Stimulated activated naive CD4-positive, alpha-beta T cell treated with Interleukin-2 at 50 U/mL for 16 hours (primary cell): ENCODE measurements at regions not wholly inside any gene's neighbourhood (a gene's known extent, or its start where the extent isn't known, plus 50 kb on each side); places are given as distances from the start of the nearest gene placed in this dataset.
"Not testable (repeated sequence)": the region's sequence is repeated elsewhere in the genome, so short reads cannot be mapped to it uniquely, and the experiment has no call there.

Experiments
- DNase-seq: peaks from one replicate; lab custom pipeline; 2025; lab: John Stamatoyannopoulos, UW

GRCh38 chr3:87710511-87710910 lies 348.3 kb downstream of the CGGBP1 start:
- no peak for DNase-seq

DNA sequence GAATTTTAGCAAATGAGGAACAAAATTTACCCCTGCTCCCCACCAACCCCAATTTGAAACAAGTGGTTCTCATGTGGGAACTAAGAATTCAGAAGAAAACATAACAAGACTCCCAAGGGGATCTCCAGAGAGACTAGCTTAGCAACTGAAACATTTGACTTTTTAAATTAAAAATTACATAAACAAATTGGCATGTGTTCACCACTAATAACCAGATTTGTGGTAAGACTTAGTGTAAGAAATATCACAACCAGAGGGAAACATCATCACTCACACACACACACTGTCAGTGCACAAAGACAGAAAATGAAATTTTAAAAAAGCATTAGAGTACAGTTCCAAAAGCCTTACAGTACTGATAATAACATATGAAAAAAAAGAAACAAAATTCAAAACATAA lies 348.8 kb downstream of the CGGBP1 start:
- DNase-seq: no peak

DNA sequence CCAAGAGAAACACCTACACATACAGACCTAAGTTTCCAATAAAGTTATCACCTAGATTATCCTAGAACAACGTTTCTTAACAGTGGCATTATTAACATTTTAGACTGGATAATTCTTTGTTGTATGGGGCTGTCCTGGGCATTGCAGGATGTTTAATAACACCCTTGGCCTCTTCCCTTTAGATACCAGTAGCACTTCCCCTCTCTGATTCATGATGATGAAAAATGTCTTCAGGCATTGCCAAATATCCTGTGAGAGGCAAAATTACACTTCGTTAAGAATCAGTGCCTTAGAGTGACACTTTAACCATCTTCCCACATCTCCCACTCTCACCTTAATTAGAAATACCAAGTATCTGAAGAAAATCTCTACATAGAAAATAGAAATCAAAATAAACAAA lies 352.6 kb downstream of the CGGBP1 start:
- DNase-seq: no peak

GRCh38 chr3:87702600-87702999 lies 356.2 kb downstream of the CGGBP1 start:
- no peak for DNase-seq

DNA sequence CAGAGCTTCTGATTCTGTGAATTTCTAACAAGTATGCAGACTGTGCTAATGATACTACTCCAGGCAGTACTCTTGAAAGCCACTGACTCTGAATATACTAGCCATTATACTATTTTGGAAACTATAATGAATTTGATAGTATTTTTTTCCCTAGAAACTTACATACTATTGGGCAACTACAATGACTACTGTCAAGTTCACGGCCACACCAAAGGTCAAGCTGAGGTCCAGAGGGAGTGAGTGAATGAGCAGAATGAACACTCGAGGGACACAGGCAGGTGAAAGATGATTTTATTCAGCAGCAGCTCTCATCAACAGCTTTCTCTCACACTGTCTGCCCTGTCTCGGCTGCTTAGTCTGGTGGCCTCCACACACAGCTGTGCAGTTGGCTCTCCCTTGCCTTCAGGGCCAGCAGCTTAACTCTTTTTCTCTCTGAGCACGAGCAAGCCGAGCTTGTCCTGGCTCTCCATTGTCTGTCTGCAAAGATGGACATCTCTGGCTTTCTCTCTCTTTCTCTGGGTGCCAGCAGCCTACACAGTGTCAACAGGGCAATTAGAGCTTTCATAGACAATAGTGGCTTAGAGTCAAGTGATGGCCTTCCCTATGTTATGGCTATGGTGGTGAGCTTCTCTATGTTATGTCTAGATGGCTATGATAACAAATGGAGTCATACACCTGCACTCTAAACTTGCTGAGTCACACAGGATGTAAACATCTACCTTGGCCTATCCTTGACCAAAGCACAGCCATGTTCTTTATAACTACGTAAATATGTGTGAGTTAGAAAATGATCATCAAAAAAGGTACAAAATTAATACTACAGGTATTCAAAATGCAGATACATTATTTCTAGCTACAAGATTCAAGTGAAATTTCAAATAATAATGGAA lies 362.4 kb downstream of the CGGBP1 start:
- no peak for DNase-seq

GRCh38 chr3:87694678-87695077 lies 364.1 kb downstream of the CGGBP1 start:
- no peak for DNase-seq

- DNase-seq: no peak
Observed at GRCh38 chr3:87691109-87691508, 367.7 kb downstream of the CGGBP1 start.

- not testable (repeated sequence) for DNase-seq
Observed at GRCh38 chr3:87678984-87679660, 379.7 kb downstream of the CGGBP1 start.

DNA sequence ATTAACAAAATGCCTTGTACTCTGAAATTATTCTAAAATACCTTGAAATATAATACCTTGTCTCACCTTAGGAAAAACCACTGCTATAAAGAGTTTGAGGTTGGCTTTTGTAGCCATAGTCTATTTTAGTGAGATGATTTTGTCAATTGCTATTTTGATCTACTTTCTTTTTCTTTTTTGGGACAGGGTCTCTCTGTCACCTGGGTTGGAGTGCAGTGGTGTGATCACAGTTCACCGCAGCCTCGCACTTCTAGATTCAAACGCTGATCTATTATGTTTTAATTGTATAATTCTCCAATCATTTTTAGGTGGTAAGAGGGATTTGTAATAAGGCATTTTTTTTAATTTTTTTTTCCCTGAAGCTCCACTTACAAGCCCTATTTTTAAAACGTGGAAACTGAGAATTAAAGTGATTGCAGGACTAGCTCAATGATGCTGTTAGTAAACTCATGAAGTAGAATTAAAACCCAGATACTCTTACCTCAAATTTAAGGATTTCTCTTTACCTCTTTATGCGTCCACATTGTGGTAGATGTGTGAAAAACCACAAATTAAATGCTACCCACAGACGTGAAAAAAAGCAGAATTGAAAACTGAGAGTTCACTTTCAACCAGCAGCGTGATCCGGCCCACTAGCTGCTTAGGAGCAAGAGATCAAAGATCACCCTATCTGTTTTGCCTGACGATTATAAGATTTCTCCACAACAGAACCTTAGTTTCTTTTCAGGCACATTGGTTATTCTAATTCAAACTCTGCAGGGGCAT lies 384.2 kb downstream of the CGGBP1 start:
- no peak for DNase-seq

DNA sequence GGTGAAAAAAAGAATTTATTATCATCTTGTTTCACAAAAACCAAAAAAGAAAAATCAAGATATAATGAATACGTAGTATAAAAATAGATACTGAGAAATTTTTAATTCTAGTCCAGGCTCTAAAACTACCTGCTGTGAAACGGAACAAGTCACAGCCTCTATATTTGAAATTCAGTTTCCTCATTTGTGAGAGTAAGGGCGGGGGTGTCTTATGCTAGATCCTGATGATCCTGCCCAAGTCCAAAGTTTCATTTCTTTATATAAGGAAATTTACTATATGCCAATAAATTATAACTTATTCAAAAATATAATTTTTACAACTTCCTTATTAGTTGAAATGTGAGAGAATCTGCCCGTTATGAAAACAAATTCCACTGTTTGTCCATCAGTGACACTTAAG lies 385.7 kb downstream of the CGGBP1 start:
- DNase-seq: no peak

DNA sequence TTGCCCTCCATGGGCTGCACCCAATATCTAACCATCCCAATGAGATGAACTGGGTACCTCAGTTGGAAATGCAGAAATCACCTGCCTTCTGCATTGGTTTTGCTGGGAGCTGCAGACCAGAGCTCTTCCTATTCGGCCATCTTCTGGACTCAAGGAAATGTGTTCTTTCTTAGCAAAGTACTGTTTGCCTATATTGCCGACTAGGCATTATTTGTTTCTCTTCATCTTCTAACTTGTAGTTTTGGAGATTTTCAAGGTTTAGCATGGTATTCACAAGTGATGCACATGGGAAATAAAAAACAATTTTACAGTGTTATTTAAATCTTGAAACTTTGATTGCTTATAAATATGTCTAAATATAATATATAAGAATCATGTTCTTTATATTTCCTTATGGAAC lies 377.8 kb upstream of the POU1F1 start:
- DNase-seq: no peak

DNA sequence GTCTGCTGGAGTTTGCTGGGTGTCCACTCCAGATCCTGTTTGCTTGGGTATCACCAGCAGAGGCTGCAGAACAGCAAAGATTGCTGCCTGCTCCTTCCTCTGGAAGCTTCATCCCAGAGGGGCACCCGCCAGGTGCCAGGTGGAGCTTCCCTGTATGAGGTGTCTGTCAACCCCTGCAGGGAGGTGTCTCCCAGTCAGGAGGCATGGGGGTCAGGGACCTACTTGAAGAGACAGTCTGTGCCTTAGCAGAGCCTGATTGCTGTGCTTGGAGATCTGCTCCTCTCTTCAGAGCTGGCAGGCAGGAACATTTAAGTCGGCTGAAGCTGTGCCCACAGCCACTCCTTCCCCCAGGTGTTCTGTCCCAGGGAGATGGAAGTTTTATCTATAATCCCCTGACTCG lies 376.8 kb upstream of the POU1F1 start:
- DNase-seq: not testable (repeated sequence)

- DNase-seq: no peak
Observed at GRCh38 chr3:87634426-87634825, 358.0 kb upstream of the POU1F1 start.

- DNase-seq: no peak
Observed at GRCh38 chr3:87627316-87627715, 350.9 kb upstream of the POU1F1 start.

DNA sequence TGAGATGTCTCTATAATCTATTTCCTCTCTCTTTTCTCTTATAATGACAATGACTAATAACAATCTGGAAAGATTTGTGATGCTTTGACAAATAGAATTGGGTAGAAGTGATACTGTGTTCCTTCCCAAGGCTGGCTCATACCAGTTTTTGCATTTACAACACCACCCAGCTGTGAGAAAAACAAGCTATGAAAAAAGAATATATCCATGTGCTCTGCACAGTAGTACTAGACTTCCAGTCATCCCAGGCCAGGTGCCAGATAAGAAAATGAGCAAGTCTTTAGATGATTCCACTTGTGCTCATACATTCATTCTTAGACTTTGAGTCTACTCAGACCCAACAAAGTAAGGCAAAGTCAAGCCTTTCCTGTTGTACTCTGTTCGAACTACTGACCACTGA lies 350.2 kb upstream of the POU1F1 start:
- no peak for DNase-seq

GRCh38 chr3:87625876-87626275 lies 349.5 kb upstream of the POU1F1 start:
- no peak for DNase-seq

DNA sequence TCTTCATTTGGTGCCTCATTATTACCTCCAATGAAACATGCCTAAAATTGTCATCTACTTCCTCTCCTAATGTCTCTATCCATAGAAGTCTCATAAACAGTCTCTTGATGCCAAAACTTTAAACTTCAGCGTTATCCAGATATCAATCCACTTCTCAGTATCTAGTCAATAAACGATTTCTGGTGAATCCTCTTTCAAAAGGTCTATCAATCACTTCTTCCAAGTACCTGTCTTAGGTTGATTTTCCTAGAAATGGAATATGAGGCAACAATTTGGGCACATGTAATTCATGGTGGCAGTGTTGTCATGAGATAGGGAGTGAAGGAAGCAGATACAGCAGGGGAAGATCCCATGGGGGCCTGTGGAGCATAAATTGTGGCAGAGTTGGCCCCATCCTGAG lies 348.5 kb upstream of the POU1F1 start:
- no peak for DNase-seq

DNA sequence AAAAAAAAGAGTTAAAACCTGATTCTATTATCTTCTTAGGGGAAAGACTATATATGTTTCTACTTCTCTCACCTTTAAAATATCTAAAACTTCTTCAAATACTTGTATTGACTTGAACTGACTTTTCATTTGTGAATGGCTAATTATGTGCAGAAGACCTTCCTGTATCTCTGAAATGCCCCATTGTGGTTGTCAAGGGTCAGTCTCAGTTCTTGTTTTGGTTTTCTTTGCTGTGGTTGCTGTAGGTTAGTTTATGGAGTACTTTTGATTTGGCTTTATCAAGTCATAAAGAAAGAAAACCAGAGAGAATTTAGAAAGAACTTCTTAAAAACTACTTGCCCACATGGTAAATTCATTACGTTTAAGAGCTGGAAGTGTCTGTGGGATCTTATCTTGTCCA lies 345.3 kb upstream of the POU1F1 start:
- DNase-seq: no peak

- DNase-seq: no peak
Observed at GRCh38 chr3:87615506-87615905, 339.1 kb upstream of the POU1F1 start.

GRCh38 chr3:87614998-87615397 lies 338.6 kb upstream of the POU1F1 start:
- DNase-seq: no peak

DNA sequence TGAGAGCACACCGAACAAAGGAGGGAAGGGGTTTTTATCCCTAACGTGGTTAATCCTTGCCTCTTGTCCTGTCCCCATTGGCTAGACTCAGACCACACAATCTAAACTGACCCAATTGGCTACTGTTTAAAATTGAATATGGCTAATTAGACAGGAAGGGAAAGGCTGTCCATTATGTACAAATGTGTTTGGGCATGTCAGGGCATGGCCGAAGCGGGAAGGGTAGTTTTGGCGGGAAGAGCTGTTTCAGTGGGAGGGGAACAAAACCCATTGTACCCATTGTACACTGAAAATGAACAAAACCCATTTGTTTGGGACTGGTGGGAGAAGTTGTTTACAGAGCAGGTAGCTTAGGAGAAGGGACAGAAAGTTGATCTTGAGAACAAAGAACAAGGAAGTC lies 330.9 kb upstream of the POU1F1 start:
- DNase-seq: no peak

GRCh38 chr3:87595798-87596197 lies 319.4 kb upstream of the POU1F1 start:
- no peak for DNase-seq

- DNase-seq: no peak
Observed at GRCh38 chr3:87581240-87581639, 304.9 kb upstream of the POU1F1 start.
